Esophagus muscularis mucosa (tissue), 4 donors: ENCODE measurements at regions not wholly inside any gene's neighbourhood (a gene's known extent, or its start where the extent isn't known, plus 50 kb on each side); places are given as distances from the start of the nearest gene placed in this dataset.

Source experiments
- CTCF ChIP-seq, 3 experiments: fragments of 200-600 bp in 2 of 3; fragments of 450-650 bp in 1 of 3; sonication (generic) in 2 of 3; IDR thresholded peaks; one replicate each; pipeline ENCODE4 v1.5.1; 2017 to 2019; ENCODE audit warnings: antibody characterized with exemption in 3 of 3, mild to moderate bottlenecking in 2 of 3, moderate library complexity in 1 of 3
- EP300 ChIP-seq: sonication (generic); formaldehyde crosslinking; IDR thresholded peaks from one replicate; pipeline ENCODE4 v1.6.1; 2017; ENCODE audit warnings: antibody characterized with exemption
- POLR2A ChIP-seq: fragments of 450-650 bp; IDR thresholded peaks from one replicate; pipeline ENCODE4 v1.6.1; 2017; ENCODE audit warnings: antibody characterized with exemption, moderate library complexity, mild to moderate bottlenecking, low read depth
- POLR2AphosphoS5 ChIP-seq, 2 donors: sonication (generic); formaldehyde crosslinking; IDR thresholded peaks; one replicate each; pipeline ENCODE4 v1.6.1; 2017; ENCODE audit warnings: antibody characterized with exemption in 2 of 2

GRCh38 chr18:59810735-59811520 lies 88.9 kb upstream of the PMAIP1 start:
- TF ChIP-seq CTCF (IDR thresholded peaks at IDR 0.05) (no peak), EP300 (no peak), POLR2A (no peak), POLR2AphosphoS5 (IDR thresholded peaks at IDR 0.05) (no peak)
